ENCODE measurements at regions not wholly inside any gene's neighbourhood (a gene's known extent, or its start where the extent isn't known, plus 50 kb on each side); places are given as distances from the start of the nearest gene placed in this dataset.

GRCh38 chr6:91242614-91242949 is 655.7 kb upstream of the MAP3K7 start:
- Mint-ChIP-seq H3K9me3 (no peaks in the 10 kb centered on the region), H3K27ac (no peak overlapping the region), H3K4me3 (no peak overlapping the region), H3K27me3 (no peaks in the 10 kb centered on the region), H3K4me1 (no peaks in the 10 kb centered on the region), H3K36me3 (ENCODE audit: low read depth) (no peaks in the 10 kb centered on the region)
- ChIA-PET CTCF (no interaction called here), POLR2A (no interaction called here)
- TF ChIP-seq CTCF (IDR thresholded peaks at IDR 0.05) = no peak
- intact Hi-C loops (cut with micrococcal nuclease) = no loop called here
- ATAC-seq (ENCODE audit: low read depth) = no peak
- DNase-seq = no peak

- POLR2A ChIA-PET = no interaction called here
- CTCF ChIA-PET = no interaction called here
- no peaks in the 10 kb centered on the region for H3K27me3 Mint-ChIP-seq
- DNase-seq = no peak
- no peak for ATAC-seq (ENCODE audit: low read depth)
- no peak overlapping the region for H3K27ac Mint-ChIP-seq
- H3K9me3 Mint-ChIP-seq = no peaks in the 10 kb centered on the region
- H3K4me1 Mint-ChIP-seq = no peaks in the 10 kb centered on the region
- no peak for TF ChIP-seq CTCF (IDR thresholded peaks at IDR 0.05)
- no peaks in the 10 kb centered on the region for H3K36me3 Mint-ChIP-seq (ENCODE audit: low read depth)
- no peak overlapping the region for H3K4me3 Mint-ChIP-seq
- intact Hi-C loops (cut with micrococcal nuclease) = no loop called here
These were observed 655.2 kb upstream of the MAP3K7 start for GRCh38 chr6:91241946-91242613.

GRCh38 chr6:91240878-91241603 is 654.2 kb upstream of the MAP3K7 start:
- Mint-ChIP-seq H3K27me3 (no peaks in the 10 kb centered on the region), H3K27ac (no peak overlapping the region), H3K9me3 (no peaks in the 10 kb centered on the region), H3K4me3 (no peak overlapping the region), H3K36me3 (ENCODE audit: low read depth) (no peaks in the 10 kb centered on the region), H3K4me1 (no peaks in the 10 kb centered on the region)
- ChIA-PET CTCF (no interaction called here), POLR2A (no interaction called here)
- TF ChIP-seq CTCF (IDR thresholded peaks at IDR 0.05) = no peak
- no peak for DNase-seq
- no peak for ATAC-seq (ENCODE audit: low read depth)
- intact Hi-C loops (cut with micrococcal nuclease) = no loop called here

GRCh38 chr6:91221072-91221720 is 634.3 kb upstream of the MAP3K7 start:
- TF ChIP-seq CTCF (IDR thresholded peaks at IDR 0.05) = no peak
- CTCF ChIA-PET = no interaction called here
- Mint-ChIP-seq H3K9me3 (no peaks in the 10 kb centered on the region), H3K4me1 (no peaks in the 10 kb centered on the region), H3K36me3 (ENCODE audit: low read depth) (no peaks in the 10 kb centered on the region), H3K27ac (no peak overlapping the region), H3K4me3 (no peak overlapping the region), H3K27me3 (no peaks in the 10 kb centered on the region)
- intact Hi-C loops (cut with micrococcal nuclease) = no loop called here
- no peak for DNase-seq
- POLR2A ChIA-PET = no interaction called here
- no peak for ATAC-seq (ENCODE audit: low read depth)

- H3K36me3 Mint-ChIP-seq (ENCODE audit: low read depth) = no peaks in the 10 kb centered on the region
- no peak for TF ChIP-seq CTCF (IDR thresholded peaks at IDR 0.05)
- H3K27me3 Mint-ChIP-seq = no peaks in the 10 kb centered on the region
- ChIA-PET POLR2A (no interaction called here), CTCF (no interaction called here)
- H3K4me3 Mint-ChIP-seq = no peak overlapping the region
- DNase-seq (no peak), ATAC-seq (ENCODE audit: low read depth) (no peak)
- intact Hi-C loops (cut with micrococcal nuclease) = no loop called here
- H3K4me1 Mint-ChIP-seq = no peaks in the 10 kb centered on the region
- peaks cover 14% of the 10 kb centered on the region for H3K9me3 Mint-ChIP-seq
- H3K27ac Mint-ChIP-seq = no peak overlapping the region
These were observed 626.5 kb upstream of the MAP3K7 start for GRCh38 chr6:91213229-91213901.

Data from activated B cell treated with CpG ODN at 0.5 μM for 24 hours (primary cell).